Stimulated activated CD8-positive, alpha-beta memory T cell treated with anti-CD3 and anti-CD28 coated beads, Interleukin-15, amount 100 ng/mL, for 1 hour (primary cell): ENCODE measurements at regions not wholly inside any gene's neighbourhood (a gene's known extent, or its start where the extent isn't known, plus 50 kb on each side); places are given as distances from the start of the nearest gene placed in this dataset.

ENCODE experiments used
- DNase-seq: peaks from one replicate; pipeline ENCODE4 v3.0.0-alpha.2; 2020; ENCODE audit warnings: low read depth

DNA sequence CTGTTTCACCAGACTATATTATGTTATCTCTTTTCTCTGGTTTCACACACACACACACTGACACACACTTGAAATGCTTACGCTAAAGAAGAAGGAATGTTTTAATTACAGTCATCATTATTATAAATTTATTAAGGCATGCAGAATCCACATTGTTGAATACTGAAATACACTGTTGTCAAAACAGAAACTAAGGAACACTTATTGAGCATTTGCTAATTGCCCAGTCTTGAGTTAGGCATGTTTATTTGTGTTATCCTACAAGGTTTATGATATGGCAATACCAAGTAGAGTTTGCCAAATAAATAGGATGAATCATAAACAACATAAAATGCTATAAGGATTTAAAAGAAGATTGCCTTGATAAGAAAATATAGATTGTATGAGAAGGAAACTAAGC, 917.0 kb upstream of the PIK3C3 start:
- DNase-seq: no peak

DNA sequence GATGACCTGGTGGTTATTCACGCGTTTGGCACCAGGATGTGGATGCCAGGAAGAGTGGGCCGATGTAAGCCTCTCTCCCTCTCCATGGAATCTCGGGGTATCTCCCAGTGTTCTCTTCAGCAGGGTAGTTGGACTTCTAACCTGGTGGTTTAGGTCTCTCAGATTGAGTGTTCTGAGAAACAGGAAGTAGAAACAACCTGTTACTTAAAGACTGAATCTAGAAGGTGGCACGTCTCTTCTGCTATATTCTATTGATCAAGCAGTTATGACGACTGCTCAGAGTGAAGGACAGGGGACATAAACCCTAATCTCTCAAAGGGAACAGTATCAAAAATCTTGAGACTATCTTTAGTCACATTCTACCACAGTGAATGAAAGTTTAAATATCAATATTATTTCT, 918.7 kb upstream of the PIK3C3 start:
- no peak for DNase-seq

DNA sequence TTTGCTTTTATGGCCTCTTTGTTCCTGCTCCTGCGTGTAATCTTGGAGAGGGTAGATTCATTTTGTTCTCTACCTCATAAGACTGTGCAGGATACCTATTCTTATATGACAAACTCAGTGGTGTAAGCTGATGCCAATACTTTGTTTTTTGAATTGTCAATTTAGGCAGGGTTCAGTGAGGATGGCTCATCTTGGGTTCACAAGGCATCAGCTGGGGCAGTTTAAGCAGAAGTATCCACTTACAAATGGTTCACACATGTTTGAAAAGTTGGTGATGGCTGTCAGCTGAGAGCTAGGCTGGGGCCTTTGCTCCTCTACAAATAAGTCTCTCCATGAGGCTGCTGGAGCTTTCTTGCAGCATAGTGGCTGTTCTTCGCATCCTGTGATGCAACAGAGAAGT, 920.6 kb upstream of the PIK3C3 start:
- no peak for DNase-seq

DNA sequence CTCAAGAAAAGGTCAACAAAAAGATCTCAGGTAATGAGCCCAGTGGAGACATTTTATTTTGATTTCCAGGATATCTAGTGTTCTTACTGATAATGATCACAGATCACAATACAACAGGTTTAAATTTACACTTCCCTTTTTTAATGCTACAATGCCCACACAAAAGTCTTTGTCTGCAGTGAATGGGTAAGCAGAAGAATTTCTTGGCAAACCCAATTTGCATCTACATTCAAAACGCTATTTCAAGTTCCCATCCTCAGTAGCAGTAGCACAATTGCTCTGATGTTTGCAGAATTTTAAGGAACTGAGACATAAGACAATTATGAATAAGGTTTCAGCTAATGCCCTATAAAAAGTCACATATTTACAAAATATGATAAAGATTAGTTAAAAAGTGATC, 929.4 kb upstream of the PIK3C3 start:
- DNase-seq: no peak

DNA sequence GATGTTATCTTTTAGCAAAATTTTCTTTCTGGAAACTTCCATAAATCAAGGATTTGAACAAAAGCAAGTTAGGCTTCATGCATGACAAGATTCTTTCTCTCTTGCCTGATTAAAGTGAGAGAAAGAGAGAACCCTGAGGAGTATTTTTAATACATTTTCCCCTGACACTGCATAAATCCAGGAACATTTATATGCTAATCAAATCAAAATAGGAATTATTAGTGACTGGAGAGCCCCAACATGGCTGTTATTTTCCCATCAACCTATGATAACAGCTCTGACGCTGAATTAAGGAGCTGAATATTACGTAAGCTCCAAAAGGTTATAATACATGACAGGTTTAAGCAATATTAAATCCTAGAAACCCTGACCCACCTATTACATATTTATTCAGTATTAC, 930.2 kb upstream of the PIK3C3 start:
- no peak for DNase-seq

DNA sequence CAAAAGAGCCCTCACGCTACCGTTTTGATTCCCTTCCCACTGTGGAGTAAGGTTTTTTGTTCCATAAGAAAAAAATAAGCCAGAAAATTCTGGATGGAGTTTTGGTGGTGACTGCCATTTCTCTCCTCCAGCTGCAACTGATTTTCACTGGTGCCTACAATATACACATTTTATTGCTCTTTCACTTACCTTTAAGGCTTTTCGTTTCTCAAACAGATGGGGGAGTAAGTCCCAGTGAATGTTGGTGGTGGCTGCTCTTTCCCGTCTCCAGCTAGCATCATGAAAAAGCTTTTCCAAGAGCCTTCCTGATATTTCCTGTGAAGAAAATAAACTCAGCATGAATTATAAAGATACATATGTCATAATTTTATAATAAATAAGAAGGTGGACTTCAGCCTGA, 932.5 kb upstream of the PIK3C3 start:
- no peak for DNase-seq

DNA sequence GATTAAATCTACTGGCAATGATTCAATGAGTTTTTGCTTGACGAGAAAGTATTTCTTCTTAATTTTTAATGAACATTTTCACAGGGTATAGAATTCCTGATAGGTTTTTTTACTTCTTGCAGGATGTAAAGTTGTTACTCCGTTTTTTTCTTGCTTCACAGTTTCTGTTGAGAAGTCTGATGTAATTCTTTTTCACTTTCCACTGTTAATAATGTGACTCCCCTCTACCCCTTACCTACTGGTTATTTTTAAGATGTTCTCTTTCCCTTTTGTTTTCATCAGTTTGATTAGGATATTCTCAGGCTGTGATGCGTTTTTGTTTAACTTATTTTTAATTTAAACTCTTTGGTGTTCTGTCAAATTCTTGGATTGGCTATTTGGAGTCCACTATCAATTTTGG, 933.9 kb upstream of the PIK3C3 start:
- no peak for DNase-seq

DNA sequence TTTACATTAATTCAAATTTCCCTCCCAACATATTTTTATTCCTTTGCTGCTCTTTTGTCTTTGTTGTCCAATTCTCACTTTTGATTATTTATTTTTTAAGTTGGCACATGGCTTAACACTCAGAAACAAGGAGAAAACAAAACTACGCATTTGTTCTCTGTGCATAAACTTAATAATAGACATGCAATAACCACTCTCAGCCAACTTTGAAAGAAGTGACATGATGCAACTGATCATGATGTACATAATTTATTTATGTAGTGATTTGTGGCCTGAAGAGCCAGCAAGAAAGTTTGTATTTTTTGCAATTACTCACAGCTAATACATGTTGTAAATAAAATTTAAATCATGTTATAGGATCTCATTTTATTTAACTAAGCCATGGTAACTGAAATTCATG, 942.8 kb upstream of the PIK3C3 start:
- no peak for DNase-seq

DNA sequence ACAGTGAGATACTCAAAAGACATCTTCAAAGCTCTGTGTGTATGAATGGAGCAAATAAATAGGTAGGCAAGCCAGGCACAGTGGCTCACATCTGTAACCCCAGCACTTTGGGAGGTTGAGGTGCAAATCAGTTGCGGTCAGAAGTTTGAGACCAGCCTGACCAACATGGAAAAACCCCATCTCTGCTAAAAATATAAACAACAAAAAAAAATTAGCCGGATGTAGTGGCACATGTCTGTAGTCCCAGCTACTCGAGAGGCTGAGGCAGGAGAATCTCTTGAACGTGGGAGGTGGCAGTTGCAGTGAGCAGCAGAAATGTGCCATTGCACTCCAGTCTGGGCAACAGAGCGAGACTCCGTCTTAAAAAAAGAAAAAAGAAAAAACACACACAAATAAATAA, 945.1 kb upstream of the PIK3C3 start:
- DNase-seq: no peak

DNA sequence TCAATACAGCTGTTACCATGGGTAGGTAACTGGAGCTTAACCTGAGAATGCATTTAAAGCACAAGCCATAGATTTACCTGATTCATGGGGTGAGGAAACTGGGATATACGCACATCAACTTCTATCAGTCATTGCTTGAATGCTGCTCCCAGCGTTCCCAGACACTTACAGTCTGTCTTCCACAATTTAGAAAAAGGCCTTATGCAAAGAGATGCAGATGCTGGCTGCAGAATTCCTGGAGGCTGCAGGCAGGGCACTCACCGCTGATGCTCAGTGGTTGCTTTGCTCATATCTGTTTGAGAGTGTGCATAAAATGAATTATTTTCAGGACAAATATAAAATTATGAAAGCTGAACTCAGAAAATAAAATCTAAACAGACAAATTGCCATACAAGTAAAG, 950.7 kb upstream of the PIK3C3 start:
- no peak for DNase-seq

DNA sequence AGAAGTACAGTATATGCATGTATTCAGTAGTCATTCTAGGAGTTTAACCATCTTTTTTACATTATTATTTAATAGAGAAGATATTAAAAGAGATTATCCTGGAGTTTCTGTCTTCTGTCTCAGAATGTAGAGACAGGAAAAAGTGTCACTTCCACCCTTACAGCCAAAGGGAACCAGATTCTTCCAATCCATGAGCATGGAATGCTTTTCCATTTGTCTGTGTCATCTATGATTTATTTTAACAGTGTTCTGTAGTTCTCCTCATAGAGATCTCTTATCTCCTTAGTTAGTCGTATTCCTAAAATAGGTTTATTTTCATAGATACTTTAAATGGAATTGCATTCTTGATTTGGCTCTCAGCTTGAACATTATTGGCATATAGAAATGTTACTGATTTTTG, 959.5 kb upstream of the PIK3C3 start:
- DNase-seq: no peak

DNA sequence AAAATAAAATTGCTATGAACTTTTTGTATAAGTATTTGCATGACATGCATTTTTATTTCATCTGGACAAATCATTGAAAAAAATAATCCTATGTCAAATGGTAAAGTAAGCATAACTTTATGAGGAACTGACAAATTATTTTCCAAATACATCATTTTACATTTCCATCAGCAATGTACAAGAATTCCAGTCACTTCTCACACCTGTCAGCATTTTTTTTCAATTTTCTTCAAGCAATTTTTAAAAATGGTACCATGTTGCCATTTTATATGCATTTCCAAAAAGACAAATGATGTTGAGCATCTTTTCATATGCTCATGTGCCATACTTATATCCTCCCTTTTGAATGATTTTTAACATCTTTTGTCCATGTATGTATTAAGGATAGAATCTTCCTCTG, 961.7 kb upstream of the PIK3C3 start:
- no peak for DNase-seq

DNA sequence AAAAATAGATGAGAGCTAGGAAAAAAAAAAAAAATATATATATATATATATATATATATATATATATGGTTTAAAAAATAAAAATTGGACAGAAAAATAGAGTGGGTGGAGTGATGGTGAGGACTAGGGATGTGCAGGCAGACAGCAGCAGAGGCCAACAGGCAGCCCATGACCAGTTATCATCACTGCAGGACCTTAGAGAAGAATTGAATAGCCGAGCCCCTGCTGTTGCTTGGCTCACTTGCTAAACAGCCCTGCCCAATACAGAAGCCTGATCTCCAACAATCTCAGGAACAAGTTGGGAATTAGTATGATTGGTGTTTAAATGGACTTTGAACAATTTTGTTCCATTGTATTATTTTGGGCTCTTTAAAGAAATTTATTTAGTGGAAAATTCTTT, 967.5 kb upstream of the PIK3C3 start:
- DNase-seq: no peak

DNA sequence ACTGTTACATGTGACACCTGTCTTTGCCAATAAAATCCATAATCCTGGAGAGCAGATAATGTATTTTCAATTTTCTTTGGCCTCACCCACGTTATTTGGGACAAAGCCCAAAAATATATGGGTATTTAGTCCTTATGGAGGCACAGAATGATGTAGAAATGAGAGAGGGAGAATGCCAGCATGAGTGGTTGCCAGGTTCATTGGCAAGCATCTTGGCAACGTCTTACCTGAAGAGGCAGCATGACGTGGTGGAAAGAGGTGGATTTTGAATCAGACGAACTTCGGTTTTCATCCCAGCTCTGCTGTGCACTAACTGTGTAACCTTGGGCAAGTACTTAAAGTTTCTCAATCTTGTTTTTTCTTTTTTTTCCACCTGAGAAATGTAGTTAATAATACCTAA, 969.6 kb upstream of the PIK3C3 start:
- DNase-seq: no peak

DNA sequence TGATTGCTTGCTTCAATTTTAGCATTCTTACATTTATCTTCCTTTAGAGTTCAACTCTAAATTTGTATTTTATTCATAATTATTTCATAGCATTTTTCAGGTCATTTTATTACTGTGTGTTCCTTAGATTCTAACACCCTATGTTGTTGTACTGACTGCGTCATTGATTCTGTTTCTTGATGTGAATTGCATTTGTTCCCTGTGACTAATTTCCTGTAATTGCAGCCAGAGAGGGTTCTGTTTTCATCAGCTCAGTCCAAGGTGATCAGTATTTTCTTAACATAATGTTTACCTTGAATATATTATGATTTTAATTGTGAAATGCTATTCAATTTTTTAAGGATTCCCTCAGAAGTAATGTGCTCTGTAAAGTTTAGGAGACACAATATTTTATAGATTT, 970.2 kb upstream of the PIK3C3 start:
- no peak for DNase-seq

DNA sequence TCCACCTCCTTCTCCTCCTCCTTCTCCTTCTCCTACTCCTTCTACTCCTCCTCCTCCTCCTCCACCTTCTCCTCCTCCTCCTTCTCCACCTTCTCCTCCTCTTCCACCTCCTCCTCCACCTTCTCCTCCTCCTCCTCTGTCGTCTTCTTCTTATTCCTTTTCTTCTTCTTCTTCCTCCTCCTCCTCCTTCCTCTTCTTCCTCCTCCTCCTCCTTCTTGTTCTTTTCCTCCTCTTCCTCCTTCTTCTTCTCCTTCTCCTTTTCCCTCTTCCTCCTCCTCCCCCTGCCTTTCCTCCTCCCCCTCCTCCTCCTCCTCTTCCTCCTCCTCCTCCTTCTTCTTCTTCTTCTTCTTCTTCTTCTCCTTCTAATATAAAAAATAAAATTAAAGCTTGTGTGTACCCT, 971.2 kb upstream of the PIK3C3 start:
- no peak for DNase-seq

DNA sequence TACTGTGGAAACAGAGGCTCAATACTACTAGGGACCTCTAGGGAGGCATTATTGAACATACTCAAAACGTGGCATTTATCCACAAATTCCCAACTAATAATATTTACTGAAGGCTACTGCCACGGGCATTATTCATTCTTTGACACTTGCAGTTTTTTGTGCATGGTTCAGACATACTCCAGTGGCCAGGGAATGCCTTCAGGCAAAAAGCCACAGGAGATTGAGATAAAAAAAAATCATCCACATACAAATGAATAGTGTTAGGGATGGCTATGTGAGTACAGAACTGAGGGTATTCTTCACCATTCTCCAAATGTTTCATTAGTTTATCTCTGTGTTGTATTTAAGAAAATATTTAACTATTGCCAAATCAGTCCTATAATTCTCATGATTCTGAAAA, 974.9 kb upstream of the PIK3C3 start:
- no peak for DNase-seq

DNA sequence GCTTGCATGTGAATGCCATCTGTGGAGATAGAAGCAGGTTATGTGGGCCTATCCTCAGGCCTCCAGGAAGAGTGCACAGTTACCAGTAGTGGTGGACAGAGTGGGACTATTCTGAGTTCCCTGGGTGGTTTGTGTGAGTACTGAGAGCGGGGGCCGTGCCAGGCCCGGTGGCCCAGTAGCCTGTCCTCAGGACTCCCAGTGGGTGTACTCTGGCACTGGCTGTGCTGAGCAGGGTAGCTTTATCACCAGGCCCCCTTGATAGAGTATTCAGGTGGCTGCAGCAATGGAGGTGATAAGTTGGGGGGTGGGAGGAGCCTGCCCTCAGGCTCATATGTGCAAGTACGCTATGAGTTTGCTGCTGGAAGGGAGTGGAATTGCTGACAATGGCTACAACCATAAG, 979.0 kb upstream of the PIK3C3 start:
- DNase-seq: no peak

DNA sequence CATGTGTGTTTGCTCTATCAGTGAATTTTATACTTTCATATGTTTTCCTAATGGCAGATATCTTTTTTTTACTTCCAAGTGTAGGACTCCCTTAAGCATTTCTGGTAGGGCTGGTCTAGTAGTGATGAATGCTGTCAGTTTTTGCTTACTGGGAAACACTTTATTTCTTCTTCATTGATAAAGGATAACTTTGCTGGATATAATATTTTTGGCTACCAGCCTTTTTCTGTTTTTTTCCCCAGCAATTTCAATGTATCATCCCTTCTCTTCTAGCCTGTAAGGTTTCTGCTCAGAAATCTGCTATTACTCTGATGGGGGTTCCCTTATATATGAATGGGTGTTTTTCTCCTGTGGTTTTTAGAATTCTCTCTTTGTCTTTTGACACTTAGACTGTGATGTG, 980.6 kb upstream of the PIK3C3 start:
- DNase-seq: no peak

DNA sequence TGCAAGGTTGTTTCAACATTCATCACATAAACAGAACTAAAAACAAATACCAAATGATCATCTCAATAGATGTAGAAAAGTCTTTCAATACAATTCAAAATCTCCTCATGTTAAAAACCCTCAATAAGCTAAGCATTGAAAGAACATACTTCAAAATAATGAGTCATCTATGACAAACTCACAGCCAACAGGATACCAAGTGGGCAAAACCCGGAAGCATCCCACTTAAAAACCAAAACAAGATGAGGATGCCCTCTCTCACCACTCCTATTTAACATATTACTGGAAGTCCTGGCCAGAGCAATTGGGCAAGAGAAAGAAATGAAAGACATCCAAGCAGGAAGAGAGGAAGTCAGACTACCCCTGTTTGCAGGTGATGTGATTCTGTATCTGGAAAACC, 992.2 kb upstream of the PIK3C3 start:
- DNase-seq: no peak

DNA sequence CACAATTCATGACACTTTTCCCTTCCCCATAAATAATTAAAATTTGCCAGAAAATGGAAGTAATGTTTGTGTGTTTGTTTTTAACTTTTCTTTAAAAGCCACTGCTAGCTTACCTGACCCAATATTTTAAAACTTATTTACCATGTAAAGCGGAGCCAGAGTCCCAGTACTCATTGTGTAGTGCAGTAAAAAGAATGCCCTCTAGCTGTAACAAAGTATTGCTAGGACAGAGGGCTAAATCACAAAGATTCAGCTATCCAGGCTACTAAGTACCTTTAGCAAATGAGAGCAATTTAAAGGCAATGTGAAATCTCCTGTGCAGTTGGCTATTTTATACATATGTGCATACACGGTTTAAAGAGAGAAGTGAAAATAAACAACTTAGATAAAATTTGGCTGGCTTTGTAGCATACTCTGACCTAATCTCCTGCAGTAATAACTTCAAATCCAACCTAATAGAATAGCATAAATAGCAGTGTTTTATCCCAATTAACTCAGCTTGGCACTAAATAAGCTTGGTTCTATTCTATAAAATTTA, 997.4 kb upstream of the PIK3C3 start:
- DNase-seq: no peak

DNA sequence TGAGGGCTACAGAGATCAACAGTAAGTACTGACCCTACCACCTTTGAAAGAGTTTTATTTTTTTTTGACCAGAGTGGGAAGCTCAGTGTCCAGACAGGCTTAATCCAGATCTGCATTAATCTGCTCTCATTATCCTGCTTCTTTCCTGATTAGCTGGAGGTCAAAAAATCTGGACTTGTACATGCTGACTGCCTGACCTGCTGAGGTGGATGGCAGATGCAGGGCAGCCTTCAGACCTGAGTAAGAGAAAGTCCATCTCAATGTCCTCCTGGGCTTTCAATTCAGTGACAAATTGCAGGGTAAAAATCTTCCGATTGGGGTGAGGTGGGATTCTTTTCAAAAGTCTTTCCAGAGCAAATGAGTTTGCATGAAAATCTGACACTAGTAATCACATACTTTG, 998.8 kb upstream of the PIK3C3 start:
- no peak for DNase-seq

DNA sequence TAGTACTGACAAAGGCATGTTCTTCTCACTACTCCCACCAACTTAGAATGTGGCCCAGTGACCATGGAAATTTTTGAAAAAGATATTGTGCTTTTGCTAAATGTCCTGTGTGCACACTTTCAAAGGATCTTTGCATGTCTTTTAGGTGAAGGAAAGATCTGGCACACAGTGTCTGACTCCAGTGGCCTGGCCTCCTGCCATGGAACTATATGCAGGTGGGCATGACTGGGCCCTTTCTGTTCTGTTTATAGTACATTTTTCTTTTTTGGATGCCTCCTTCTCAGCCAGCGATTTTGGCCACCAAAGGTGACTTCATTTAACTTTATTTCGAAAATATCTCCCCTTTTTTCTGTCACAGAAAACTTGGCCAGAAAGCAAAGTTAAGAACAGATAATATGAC, 999.7 kb upstream of the PIK3C3 start:
- no peak for DNase-seq

DNA sequence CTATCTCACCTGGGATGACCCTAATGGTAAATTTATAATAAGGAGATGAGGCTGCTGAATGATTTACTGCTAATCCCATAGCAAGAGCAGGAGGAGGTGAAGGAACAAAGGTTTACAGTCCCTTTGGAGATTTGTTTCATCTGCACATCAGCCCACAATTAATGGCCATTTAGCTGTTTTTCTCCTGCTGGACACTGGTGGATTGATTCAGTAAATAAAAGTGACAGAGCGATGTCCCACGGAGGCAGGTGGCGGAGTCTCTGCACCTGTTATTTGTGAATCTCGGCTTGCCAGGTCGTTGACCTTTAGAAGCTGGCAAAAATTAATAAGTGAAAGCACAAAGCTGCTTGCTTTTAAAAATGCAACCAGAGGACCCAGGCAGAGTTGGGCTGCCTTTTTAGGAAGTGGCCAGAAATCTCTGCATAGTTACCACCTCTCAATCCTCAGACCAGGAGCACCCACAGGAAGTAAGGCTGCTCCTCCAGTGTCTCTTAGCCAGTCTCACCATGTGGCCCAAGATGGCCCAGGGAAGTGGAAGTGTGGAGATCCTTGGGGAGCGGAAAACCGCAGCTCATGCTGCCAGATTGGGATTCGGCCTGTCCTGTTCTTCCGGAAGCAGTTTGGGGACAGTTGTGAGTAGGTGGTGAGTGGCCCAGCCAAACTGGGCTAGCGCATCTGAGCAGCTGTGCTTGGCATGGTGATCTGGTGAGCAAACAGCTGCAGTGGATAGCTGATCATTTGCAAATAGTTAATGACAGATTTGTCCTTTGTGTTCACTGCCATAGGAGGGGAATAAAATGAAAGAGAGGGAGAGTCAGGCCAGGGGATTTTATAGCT, 1005.7 kb upstream of the PIK3C3 start:
- DNase-seq: no peak
